ENCODE measurements at regions not wholly inside any gene's neighbourhood (a gene's known extent, or its start where the extent isn't known, plus 50 kb on each side); places are given as distances from the start of the nearest gene placed in this dataset.

DNA sequence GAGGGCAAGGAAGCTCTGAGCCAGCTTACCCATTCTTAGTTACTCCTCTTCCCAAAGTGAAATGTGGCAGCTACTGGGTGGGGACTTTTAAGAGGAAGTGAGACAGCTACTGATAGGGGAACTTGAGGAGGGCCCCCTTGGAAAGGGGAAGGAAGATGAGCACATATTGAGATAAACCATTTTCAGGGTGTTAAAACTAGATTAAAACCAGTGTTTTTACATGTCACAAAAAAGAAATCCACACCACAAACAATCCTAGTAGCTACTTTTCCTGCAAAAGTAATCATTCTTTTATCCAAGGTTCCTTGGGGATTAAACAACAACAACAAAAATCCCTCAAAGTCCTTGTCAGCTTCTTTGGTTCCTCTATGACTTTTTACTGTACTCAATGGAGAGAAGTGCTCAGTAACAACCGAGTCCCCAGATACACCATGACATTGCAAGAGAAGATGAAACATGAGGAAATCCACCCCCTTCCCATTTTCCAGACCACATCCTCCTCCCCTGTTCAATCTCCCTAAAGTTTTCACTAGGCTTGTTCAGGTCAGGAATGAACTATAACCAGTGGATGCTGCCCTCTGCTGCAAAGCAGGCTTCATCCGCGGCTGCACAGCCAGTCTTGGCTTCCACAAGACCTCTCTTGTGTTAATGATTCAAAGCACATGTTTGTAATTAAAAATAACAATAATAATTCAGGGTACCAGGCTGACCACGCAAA lies 113.5 kb upstream of the TMEM164 start:
- TF ChIP-seq, protein P1, sequence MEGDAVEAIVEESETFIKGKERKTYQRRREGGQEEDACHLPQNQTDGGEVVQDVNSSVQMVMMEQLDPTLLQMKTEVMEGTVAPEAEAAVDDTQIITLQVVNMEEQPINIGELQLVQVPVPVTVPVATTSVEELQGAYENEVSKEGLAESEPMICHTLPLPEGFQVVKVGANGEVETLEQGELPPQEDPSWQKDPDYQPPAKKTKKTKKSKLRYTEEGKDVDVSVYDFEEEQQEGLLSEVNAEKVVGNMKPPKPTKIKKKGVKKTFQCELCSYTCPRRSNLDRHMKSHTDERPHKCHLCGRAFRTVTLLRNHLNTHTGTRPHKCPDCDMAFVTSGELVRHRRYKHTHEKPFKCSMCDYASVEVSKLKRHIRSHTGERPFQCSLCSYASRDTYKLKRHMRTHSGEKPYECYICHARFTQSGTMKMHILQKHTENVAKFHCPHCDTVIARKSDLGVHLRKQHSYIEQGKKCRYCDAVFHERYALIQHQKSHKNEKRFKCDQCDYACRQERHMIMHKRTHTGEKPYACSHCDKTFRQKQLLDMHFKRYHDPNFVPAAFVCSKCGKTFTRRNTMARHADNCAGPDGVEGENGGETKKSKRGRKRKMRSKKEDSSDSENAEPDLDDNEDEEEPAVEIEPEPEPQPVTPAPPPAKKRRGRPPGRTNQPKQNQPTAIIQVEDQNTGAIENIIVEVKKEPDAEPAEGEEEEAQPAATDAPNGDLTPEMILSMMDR (optimal IDR thresholded peaks at IDR 0.05 in 1 of 3, IDR thresholded peaks at IDR 0.05 in 1 of 3, conservative IDR thresholded peaks at IDR 0.05 in 1 of 3; ENCODE audit: extremely low read depth in 1 of 3, insufficient read depth in 2 of 3, low read length in 3 of 3), result peak; percentile 11 to 57 (median 24)
- TF ChIP-seq EZH2 (IDR thresholded peaks at IDR 0.05; ENCODE audit: low read length), result no peak

Measured in keratinocyte (primary cell).